GM18499 (cell line): ENCODE measurements at regions not wholly inside any gene's neighbourhood (a gene's known extent, or its start where the extent isn't known, plus 50 kb on each side); places are given as distances from the start of the nearest gene placed in this dataset.

Source experiments
- ATAC-seq: cut with Tn5 transposase; IDR thresholded peaks from one replicate; pipeline ENCODE4 v1.9.1; 2021; ENCODE audit warnings: moderate number of reproducible peaks; ENCODE audit not compliant: insufficient read depth, unreplicated experiment

DNA sequence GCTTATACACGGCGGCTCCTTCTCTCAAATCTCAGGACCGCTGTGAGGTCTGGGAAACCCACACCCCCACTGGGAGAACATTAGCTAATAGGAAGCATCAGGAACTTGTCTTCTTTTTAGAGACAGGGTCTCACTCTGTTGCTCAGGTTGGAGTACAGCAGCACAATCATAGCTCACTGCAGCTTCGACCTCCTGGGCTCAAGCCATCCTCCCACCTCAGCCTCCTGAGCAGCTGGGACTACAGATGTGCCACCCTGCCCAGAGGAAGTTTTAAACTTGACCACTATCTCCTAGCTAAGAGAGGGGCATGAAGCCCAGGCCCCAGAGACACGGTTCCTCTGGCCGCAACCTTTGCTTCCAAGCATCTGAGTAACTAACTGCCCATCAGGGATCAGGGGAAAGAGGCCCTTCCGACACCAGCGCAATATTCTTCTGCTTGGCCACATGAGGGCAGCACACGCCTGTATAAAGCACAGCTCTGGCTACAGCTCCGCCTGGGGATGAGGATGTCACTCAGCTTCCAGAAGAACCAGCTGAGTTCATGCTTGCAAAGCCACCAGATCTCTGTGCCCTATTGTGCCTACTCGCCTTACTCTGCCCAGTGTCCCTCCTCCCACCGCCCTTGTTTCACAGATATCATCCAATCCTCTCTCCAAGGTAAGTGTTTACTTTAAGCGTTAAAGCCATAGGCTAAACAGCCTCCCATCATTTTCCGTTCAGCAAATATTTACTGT, 57.6 kb upstream of the SLC6A11 start:
- ATAC-seq = no peak

DNA sequence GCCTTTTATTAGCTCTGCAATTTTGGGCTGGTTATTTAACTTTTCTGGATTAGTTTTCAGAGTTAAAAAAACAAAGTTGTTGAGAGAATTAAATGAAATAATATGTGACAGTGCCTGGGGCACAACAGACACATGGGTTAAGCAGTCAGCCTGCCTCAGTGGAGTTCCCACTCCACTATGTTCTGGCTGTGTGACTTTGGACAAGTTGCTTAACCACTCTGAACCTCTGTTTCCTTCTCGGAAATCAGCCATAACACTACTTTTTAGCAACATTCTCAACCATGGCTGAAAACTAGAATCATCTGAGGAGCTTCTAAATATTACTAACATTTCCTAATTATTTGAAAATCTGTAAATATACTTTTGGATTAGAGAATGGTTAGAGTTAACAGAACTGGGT, 56.5 kb upstream of the SLC6A11 start:
- no peak for ATAC-seq

GRCh38 chr3:10760199-10760598, 55.8 kb upstream of the SLC6A11 start:
- no peak for ATAC-seq

DNA sequence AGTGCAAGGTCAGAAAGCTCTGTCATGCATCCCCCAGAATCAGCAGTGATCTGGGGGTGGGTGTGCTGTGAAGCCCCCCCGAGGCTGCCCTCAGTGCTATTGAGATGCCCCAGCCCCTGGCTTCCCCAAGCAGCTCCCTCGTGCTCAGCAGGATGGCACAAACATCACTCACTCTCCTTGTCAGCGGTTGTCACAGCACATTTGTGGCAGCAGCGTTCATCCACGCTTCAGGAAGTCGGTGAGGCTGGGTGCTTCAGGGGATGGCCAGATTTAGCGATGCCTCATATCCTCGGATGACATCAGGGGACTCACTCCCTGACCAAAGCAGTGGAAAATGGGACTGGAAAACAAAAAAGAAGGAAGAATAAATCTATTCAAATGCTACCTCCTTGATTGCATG, 54.4 kb upstream of the SLC6A11 start:
- no peak for ATAC-seq

GRCh38 chr3:10762116-10762515, 53.9 kb upstream of the SLC6A11 start:
- no peak for ATAC-seq

DNA sequence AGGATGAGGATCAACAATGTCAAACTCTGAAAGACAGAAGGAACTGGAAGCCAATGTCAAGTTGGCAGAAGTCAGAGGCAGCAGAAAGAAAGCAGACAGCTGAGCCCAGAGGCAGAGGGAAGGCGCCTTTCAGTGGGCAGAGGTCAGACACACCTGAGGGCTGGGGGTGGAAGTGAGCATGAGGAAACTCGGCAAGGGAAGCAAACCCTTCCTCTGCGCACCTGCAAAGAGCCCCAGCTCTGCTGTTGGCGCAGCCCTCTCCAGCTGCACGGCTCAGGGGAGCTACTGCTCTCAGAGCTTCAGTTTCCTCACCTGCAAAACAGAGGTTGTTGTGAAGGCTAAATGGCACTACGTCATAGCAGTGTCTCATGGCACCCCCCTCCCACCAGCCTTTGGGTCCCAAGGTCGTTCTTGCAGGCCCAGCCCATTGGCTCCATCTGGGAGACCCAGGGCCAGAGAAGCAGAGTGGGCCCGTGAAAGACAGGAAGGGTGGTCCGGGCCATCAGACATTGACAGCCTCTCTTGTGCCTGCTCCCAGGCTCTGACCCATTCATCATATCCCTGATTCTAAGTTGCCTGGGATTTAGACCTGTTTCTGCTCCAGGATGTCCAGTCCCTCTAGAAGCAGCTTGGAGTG, 53.3 kb upstream of the SLC6A11 start:
- no peak for ATAC-seq

- ATAC-seq = no peak
Observed at GRCh38 chr3:10763248-10763620, 52.8 kb upstream of the SLC6A11 start.

GRCh38 chr3:10763817-10764258, 52.2 kb upstream of the SLC6A11 start:
- no peak for ATAC-seq

DNA sequence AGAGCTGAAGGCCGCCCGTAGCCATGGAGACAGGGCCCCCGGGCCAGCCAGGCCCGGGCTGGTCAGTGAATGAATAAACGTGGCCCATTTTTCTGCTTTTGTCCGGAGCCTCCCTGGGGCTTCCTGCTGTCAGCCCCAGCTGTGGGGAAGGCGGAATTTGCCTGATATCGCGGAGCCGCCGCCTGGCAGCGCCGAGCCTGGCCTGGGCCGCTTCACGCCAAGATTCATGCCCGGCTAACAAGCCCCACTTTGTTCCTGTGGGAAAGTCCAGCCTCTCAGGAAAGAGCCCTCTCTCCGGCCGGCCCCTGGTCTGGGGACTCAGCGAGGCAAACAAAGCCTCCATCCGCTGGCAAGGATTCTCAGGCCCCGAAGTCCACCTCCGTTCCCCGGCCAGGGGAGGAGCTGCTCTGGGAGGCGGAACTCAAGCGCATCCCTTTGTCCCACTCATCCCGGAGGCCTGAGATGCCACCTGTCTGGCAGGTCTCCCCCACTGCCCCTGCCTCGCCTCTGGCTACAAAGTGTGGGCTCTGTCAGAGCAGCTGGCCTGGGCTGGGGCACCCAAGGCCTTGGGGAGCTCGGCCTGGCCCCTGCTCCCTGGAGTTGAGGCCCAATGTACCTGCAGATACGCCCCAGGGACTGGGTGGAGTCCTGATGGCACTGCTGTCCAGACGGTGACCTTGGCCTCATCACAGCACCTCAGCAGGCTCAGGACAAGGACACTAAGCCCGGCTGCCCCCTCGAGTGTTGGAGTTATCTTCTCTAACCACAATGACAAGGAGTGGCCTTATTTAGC, 51.6 kb upstream of the SLC6A11 start:
- ATAC-seq = no peak

- ATAC-seq = no peak
Observed at GRCh38 chr3:10766049-10766705, 49.9 kb upstream of the SLC6A11 start.
